HepG2 (cell line): ENCODE measurements at regions not wholly inside any gene's neighbourhood (a gene's known extent, or its start where the extent isn't known, plus 50 kb on each side); places are given as distances from the start of the nearest gene placed in this dataset.

Source experiments
- ATAC-seq: fragments of 200-7000 bp; cut with Tn5 transposase; 3 replicates; pipeline ENCODE4 v1.9.1; 2020; ENCODE audit warnings: mild to moderate bottlenecking, moderate library complexity
- BruUV-seq: library from RNA; stranded (reverse); fragments of 400-500 nt; replicated peaks from 2 replicates; lab custom pipeline; 2021; lab: Mats Ljungman, UMichigan
- CTCF ChIA-PET: fragments of 300-600 bp; formaldehyde crosslinking; extraction: SDS; loops from one replicate; lab custom pipeline; 2021; ENCODE audit warnings: low total read pairs, inconsistent platforms, low intra/inter-chr PET ratio; lab: Yijun Ruan, JAX
- POLR2A ChIA-PET: fragments of 350-600 bp; sonication (Branson Sonifier 250); formaldehyde crosslinking; loops from one replicate; lab custom pipeline; 2020; ENCODE audit warnings: antibody characterized with exemption, inconsistent platforms; lab: Yijun Ruan, JAX
- DNase-seq: peaks from one replicate; pipeline ENCODE4 v3.0.0-alpha.2; 2015; ENCODE audit warnings: low spot score
- FAIRE-seq: peaks from 3 replicates; lab custom pipeline; 2011; peaks lifted over from hg19 to GRCh38; lab: Jason Lieb, UNC
- H2AFZ ChIP-seq: one replicate; pipeline ENCODE4 v1.6.1; 2011; ENCODE audit warnings: low read length, inconsistent platforms
- H3K27ac ChIP-seq: fragments of 300-600 bp; 3 replicates; pipeline ENCODE4 v1.8.0; 2011; ENCODE audit warnings: mixed run types, mild to moderate bottlenecking, mixed read lengths, low read length, inconsistent platforms; ENCODE audit not compliant: insufficient read depth; ENCODE audit errors: extremely low read length
- H3K27me3 ChIP-seq, 2 experiments: fragments of 200-600 bp in 1 of 2; 2 replicates in 1 of 2; 3 replicates in 1 of 2; pipeline versions ENCODE4 v1.6.0 to v1.8.0; 2011; ENCODE audit warnings: low read length in 2 of 2, mild to moderate bottlenecking in 2 of 2, moderate library complexity in 2 of 2, inconsistent platforms in 1 of 2; ENCODE audit not compliant: insufficient read depth in 2 of 2, control insufficient read depth in 1 of 2
- H3K36me3 ChIP-seq, 2 experiments: fragments of 200-600 bp in 1 of 2; replicated peaks in 1 of 2; 2 replicates in 1 of 2; 3 replicates in 1 of 2; pipeline versions ENCODE4 v1.5.1 to v1.8.0; 2011; ENCODE audit warnings: low read length in 2 of 2, inconsistent platforms in 1 of 2; ENCODE audit not compliant: insufficient read depth in 2 of 2, control insufficient read depth in 1 of 2
- H3K4me1 ChIP-seq: 2 replicates; pipeline ENCODE4 v1.5.1; 2012; ENCODE audit warnings: low read length, inconsistent platforms; ENCODE audit not compliant: insufficient read depth
- H3K4me2 ChIP-seq: 2 replicates; pipeline ENCODE4 v1.6.0; 2011; ENCODE audit warnings: low read depth, low read length, inconsistent platforms
- H3K4me3 ChIP-seq, 3 experiments: fragments of 200-600 bp in 1 of 3; sonication (generic), shearing (Covaris generic) in 1 of 3; replicated peaks in 1 of 3; 2 replicates each; pipeline ENCODE4 v1.5.1; 2011 to 2016; ENCODE audit warnings: low read length in 3 of 3, inconsistent platforms in 2 of 3, low read depth in 2 of 3, mild to moderate bottlenecking in 2 of 3, control low read depth in 1 of 3, mixed read lengths in 1 of 3; ENCODE audit not compliant: insufficient read depth in 1 of 3
- H3K79me2 ChIP-seq: one replicate; pipeline ENCODE4 v1.6.1; 2011; ENCODE audit warnings: low read length, inconsistent platforms; ENCODE audit not compliant: insufficient read depth
- H3K9ac ChIP-seq: 2 replicates; pipeline ENCODE4 v1.6.0; 2011; ENCODE audit warnings: mild to moderate bottlenecking, low read depth, low read length, inconsistent platforms; ENCODE audit not compliant: insufficient read depth
- H3K9me3 ChIP-seq: 2 replicates; pipeline ENCODE4 v1.5.1; 2012; ENCODE audit warnings: mild to moderate bottlenecking, low read length
- H4K20me1 ChIP-seq: 2 replicates; pipeline ENCODE4 v1.6.0; 2011; ENCODE audit warnings: inconsistent platforms, mild to moderate bottlenecking, low read length, moderate library complexity; ENCODE audit not compliant: insufficient read depth
- HDAC2 ChIP-seq: sonication (generic); formaldehyde crosslinking; IDR thresholded peaks from 2 replicates; pipeline ENCODE4 v1.4.0; 2020; ENCODE audit warnings: missing genetic modification reagents
- HHEX ChIP-seq: IDR thresholded peaks from 2 replicates; pipeline ENCODE4 v1.6.1; 2016; ENCODE audit warnings: control low read depth
- ONECUT2 ChIP-seq: sonication (generic); formaldehyde crosslinking; IDR thresholded peaks from 2 replicates; pipeline ENCODE4 v1.4.0; 2020; ENCODE audit warnings: missing genetic modification reagents
- RFXAP ChIP-seq: sonication (generic); formaldehyde crosslinking; IDR thresholded peaks from 2 replicates; pipeline ENCODE4 v1.4.0; 2020; ENCODE audit warnings: missing genetic modification reagents, borderline replicate concordance
- TBX3 ChIP-seq: fragments of 450-650 bp; IDR thresholded peaks from 2 replicates; pipeline ENCODE4 v1.6.1; 2017; ENCODE audit warnings: antibody characterized with exemption, mild to moderate bottlenecking, inconsistent platforms, borderline replicate concordance
- TFDP1 ChIP-seq: IDR thresholded peaks from 2 replicates; pipeline ENCODE4 v1.6.1; 2016; ENCODE audit warnings: missing compliant biosample characterization, missing genetic modification reagents, borderline replicate concordance
- ZHX2 ChIP-seq, 2 experiments: sonication (generic) in 1 of 2; formaldehyde crosslinking in 1 of 2; IDR thresholded peaks; 2 replicates each; pipeline versions ENCODE4 v1.6.1 to v1.9.0; 2014 to 2022; ENCODE audit warnings: antibody characterized with exemption in 1 of 2, borderline replicate concordance in 1 of 2, inconsistent platforms in 1 of 2, low read depth in 1 of 2, missing genetic modification reagents in 1 of 2
- ZNF230 ChIP-seq: sonication (generic); formaldehyde crosslinking; IDR thresholded peaks from 2 replicates; pipeline ENCODE4 v1.4.0; 2020; ENCODE audit warnings: mild to moderate bottlenecking, missing genetic modification reagents
- ZNF432 ChIP-seq: sonication (generic); formaldehyde crosslinking; IDR thresholded peaks from 2 replicates; pipeline ENCODE4 v1.5.0; 2020; ENCODE audit warnings: missing genetic modification reagents, mild to moderate bottlenecking, borderline replicate concordance
- ZNF713 ChIP-seq: sonication (generic); formaldehyde crosslinking; IDR thresholded peaks from 2 replicates; pipeline ENCODE4 v1.4.0; 2020; ENCODE audit warnings: mild to moderate bottlenecking, missing genetic modification reagents
- WGBS: methylation state at CpG from one replicate; pipeline ENCODE4 v1.1.6; 2017; ENCODE audit warnings: low lambda C conversion rate; 5-methylcytosine and 5-hydroxymethylcytosine counted together
- in situ Hi-C: cut with HindIII; loops from 2 replicates; pipeline ENCODE4 v1.10.0; 2017; ENCODE audit warnings: low pct_unique_long_range_greater_than_20kb; ENCODE audit not compliant: extremely low pct_ligation_motif_present
- intact Hi-C: fragments of 100-400 bp; cut with micrococcal nuclease; formaldehyde crosslinking; loops from one replicate; pipeline ENCODE4 v1.10.0; 2022; ENCODE audit not compliant: unreplicated experiment
- TF ChIP-seq, protein P1 (sequence below): sonication (generic); formaldehyde crosslinking; IDR thresholded peaks from 2 replicates; pipeline ENCODE4 v1.5.0; 2020; ENCODE audit warnings: mild to moderate bottlenecking, missing genetic modification reagents
- TF ChIP-seq, protein P2 (sequence below): sonication (generic); formaldehyde crosslinking; IDR thresholded peaks from 2 replicates; pipeline ENCODE4 v1.4.0; 2020; ENCODE audit warnings: low read depth, mild to moderate bottlenecking, missing genetic modification reagents

DNA sequence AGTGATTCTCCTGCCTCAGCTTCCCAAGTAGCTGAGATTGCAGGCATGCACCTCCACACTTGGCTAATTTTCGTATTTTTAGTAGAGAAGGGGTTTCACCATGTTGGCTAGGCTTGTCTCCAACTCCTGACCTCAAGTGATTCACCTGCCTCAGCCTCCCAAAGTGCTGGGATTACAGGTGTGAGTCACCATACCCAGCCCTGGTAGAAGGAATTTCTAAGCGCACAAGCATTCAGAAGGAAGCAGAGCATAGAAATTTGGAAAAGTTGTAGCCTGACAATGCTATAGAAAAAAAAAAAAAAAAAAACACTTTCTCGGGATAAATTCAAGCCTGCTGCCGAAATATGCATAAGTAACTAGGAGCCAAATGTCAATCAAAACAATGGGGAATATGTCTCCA, 249.4 kb downstream of the GRB14 start (continued):
- no peak for TF ChIP-seq TFDP1 (CRISPR knock-in tag)
- TF ChIP-seq, all 625 proteins: peak for 0

GRCh38 chr2:164369366-164369765, 251.9 kb downstream of the GRB14 start:
- ChIA-PET POLR2A (no interaction called here), CTCF (no interaction called here)
- no peak for FAIRE-seq
- no TSS peak for BruUV-seq
- intact Hi-C loops: no loop called here
- TF ChIP-seq, protein P1, sequence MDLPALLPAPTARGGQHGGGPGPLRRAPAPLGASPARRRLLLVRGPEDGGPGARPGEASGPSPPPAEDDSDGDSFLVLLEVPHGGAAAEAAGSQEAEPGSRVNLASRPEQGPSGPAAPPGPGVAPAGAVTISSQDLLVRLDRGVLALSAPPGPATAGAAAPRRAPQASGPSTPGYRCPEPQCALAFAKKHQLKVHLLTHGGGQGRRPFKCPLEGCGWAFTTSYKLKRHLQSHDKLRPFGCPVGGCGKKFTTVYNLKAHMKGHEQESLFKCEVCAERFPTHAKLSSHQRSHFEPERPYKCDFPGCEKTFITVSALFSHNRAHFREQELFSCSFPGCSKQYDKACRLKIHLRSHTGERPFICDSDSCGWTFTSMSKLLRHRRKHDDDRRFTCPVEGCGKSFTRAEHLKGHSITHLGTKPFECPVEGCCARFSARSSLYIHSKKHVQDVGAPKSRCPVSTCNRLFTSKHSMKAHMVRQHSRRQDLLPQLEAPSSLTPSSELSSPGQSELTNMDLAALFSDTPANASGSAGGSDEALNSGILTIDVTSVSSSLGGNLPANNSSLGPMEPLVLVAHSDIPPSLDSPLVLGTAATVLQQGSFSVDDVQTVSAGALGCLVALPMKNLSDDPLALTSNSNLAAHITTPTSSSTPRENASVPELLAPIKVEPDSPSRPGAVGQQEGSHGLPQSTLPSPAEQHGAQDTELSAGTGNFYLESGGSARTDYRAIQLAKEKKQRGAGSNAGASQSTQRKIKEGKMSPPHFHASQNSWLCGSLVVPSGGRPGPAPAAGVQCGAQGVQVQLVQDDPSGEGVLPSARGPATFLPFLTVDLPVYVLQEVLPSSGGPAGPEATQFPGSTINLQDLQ (CRISPR knock-in tag): no peak
- TF ChIP-seq, protein P2, sequence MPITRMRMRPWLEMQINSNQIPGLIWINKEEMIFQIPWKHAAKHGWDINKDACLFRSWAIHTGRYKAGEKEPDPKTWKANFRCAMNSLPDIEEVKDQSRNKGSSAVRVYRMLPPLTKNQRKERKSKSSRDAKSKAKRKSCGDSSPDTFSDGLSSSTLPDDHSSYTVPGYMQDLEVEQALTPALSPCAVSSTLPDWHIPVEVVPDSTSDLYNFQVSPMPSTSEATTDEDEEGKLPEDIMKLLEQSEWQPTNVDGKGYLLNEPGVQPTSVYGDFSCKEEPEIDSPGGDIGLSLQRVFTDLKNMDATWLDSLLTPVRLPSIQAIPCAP (CRISPR knock-in tag): no peak
- TF ChIP-seq ZNF230 (CRISPR knock-in tag): no peak
- no peak for TF ChIP-seq TBX3
- no peak for TF ChIP-seq RFXAP (CRISPR knock-in tag)
- TF ChIP-seq HHEX (CRISPR knock-in tag): no peak
- TF ChIP-seq ZHX2 (IDR thresholded peaks at IDR 0.05; ENCODE audit: low read depth): no peak
- no peak for TF ChIP-seq ZHX2 (CRISPR knock-in tag; IDR thresholded peaks at IDR 0.05; ENCODE audit: borderline replicate concordance)
- TF ChIP-seq ZNF432 (CRISPR knock-in tag): no peak
- no peak for TF ChIP-seq HDAC2 (CRISPR knock-in tag)
- no peak for TF ChIP-seq ONECUT2 (CRISPR knock-in tag)
- no peak for TF ChIP-seq ZNF713 (CRISPR knock-in tag)
- Histone ChIP-seq H3K4me2 (no peak overlapping the region), H3K4me1 (no peaks in the 10 kb centered on the region), H3K36me3 (no peaks in the 10 kb centered on the region), H3K4me3 (no peak overlapping the region), H3K79me2 (no peaks in the 10 kb centered on the region), H2AFZ (no peak overlapping the region), H3K27ac (no peak overlapping the region), H3K9me3 (peaks cover 7% of the 10 kb centered on the region; the same call in 1 of the 2 replicates), H3K27me3 (no peaks in the 10 kb centered on the region), H3K9ac (no peak overlapping the region), H4K20me1 (no peaks in the 10 kb centered on the region; the same call in 1 of the 2 replicates)
- no peak for DNase-seq
- in situ Hi-C loops: no loop called here
- 0% methylated on average over 1 of the region's 1 CpG for WGBS
- ATAC-seq: no peak
